ENCODE measurements at regions not wholly inside any gene's neighbourhood (a gene's known extent, or its start where the extent isn't known, plus 50 kb on each side); places are given as distances from the start of the nearest gene placed in this dataset.

GRCh38 chr7:98565103-98565502 is 52.0 kb upstream of the NPTX2 start:
- Histone ChIP-seq H3K36me3 (replicated peaks; ENCODE audit: control insufficient read depth, insufficient read depth, low read length) (no peaks in the 10 kb centered on the region), H3K27me3 (ENCODE audit: control insufficient read depth, insufficient read depth, low read length) (no peaks in the 10 kb centered on the region), H3K4me3 (ENCODE audit: insufficient read depth, low read depth, low read length) (no peak overlapping the region)
- no peak for DNase-seq

- no peaks in the 10 kb centered on the region for H3K27me3 ChIP-seq (ENCODE audit: control insufficient read depth, insufficient read depth, low read length)
- DNase-seq = no peak
These were observed 54.1 kb upstream of the NPTX2 start for GRCh38 chr7:98562871-98563495.

GRCh38 chr7:98562381-98562823 is 54.7 kb upstream of the NPTX2 start:
- no peaks in the 10 kb centered on the region for H3K27me3 ChIP-seq (ENCODE audit: control insufficient read depth, insufficient read depth, low read length)
- H3K4me3 ChIP-seq (ENCODE audit: insufficient read depth, low read depth, low read length) = no peak overlapping the region
- no peaks in the 10 kb centered on the region for H3K36me3 ChIP-seq (replicated peaks; ENCODE audit: control insufficient read depth, insufficient read depth, low read length)
- no peak for DNase-seq

More at GRCh38 chr7:98562871-98563495, 54.1 kb upstream of the NPTX2 start:
- no peak overlapping the region for H3K4me3 ChIP-seq (ENCODE audit: insufficient read depth, low read depth, low read length)
- no peaks in the 10 kb centered on the region for H3K36me3 ChIP-seq (replicated peaks; ENCODE audit: control insufficient read depth, insufficient read depth, low read length)

GRCh38 chr7:98559958-98560357 is 57.1 kb upstream of the NPTX2 start:
- peak; percentile 60 for DNase-seq
- Histone ChIP-seq H3K36me3 (replicated peaks; ENCODE audit: control insufficient read depth, insufficient read depth, low read length) (no peaks in the 10 kb centered on the region), H3K27me3 (ENCODE audit: control insufficient read depth, insufficient read depth, low read length) (no peaks in the 10 kb centered on the region), H3K4me3 (ENCODE audit: insufficient read depth, low read depth, low read length) (no peak overlapping the region)

GRCh38 chr7:98559219-98559618 is 57.9 kb upstream of the NPTX2 start:
- no peaks in the 10 kb centered on the region for H3K27me3 ChIP-seq (ENCODE audit: control insufficient read depth, insufficient read depth, low read length)
- no peak for DNase-seq
- no peaks in the 10 kb centered on the region for H3K36me3 ChIP-seq (replicated peaks; ENCODE audit: control insufficient read depth, insufficient read depth, low read length)
- no peak overlapping the region for H3K4me3 ChIP-seq (ENCODE audit: insufficient read depth, low read depth, low read length)

- Histone ChIP-seq H3K27me3 (ENCODE audit: control insufficient read depth, insufficient read depth, low read length) (no peaks in the 10 kb centered on the region), H3K36me3 (replicated peaks; ENCODE audit: control insufficient read depth, insufficient read depth, low read length) (no peaks in the 10 kb centered on the region), H3K4me3 (ENCODE audit: insufficient read depth, low read depth, low read length) (no peak overlapping the region)
- DNase-seq = no peak
These were observed 59.5 kb upstream of the NPTX2 start for GRCh38 chr7:98557538-98558031.

- DNase-seq = no peak
- H3K27me3 ChIP-seq (ENCODE audit: control insufficient read depth, insufficient read depth, low read length) = no peaks in the 10 kb centered on the region
- H3K4me3 ChIP-seq (ENCODE audit: insufficient read depth, low read depth, low read length) = no peak overlapping the region
- no peaks in the 10 kb centered on the region for H3K36me3 ChIP-seq (replicated peaks; ENCODE audit: control insufficient read depth, insufficient read depth, low read length)
These were observed 60.8 kb upstream of the NPTX2 start for GRCh38 chr7:98556288-98556687.

GRCh38 chr7:98555403-98555802 is 61.7 kb upstream of the NPTX2 start:
- no peak overlapping the region for H3K4me3 ChIP-seq (ENCODE audit: insufficient read depth, low read depth, low read length)
- H3K36me3 ChIP-seq (replicated peaks; ENCODE audit: control insufficient read depth, insufficient read depth, low read length) = no peaks in the 10 kb centered on the region
- no peaks in the 10 kb centered on the region for H3K27me3 ChIP-seq (ENCODE audit: control insufficient read depth, insufficient read depth, low read length)
- DNase-seq = no peak

GRCh38 chr7:98553666-98554065 is 63.4 kb upstream of the NPTX2 start:
- Histone ChIP-seq H3K27me3 (ENCODE audit: control insufficient read depth, insufficient read depth, low read length) (no peaks in the 10 kb centered on the region), H3K4me3 (ENCODE audit: insufficient read depth, low read depth, low read length) (no peak overlapping the region), H3K36me3 (replicated peaks; ENCODE audit: control insufficient read depth, insufficient read depth, low read length) (no peaks in the 10 kb centered on the region)
- DNase-seq = no peak

- Histone ChIP-seq H3K36me3 (replicated peaks; ENCODE audit: control insufficient read depth, insufficient read depth, low read length) (no peaks in the 10 kb centered on the region), H3K4me3 (ENCODE audit: insufficient read depth, low read depth, low read length) (no peak overlapping the region), H3K27me3 (ENCODE audit: control insufficient read depth, insufficient read depth, low read length) (no peaks in the 10 kb centered on the region; the same call in 1 of the 2 replicates)
- DNase-seq = no peak
These were observed 65.3 kb upstream of the NPTX2 start for GRCh38 chr7:98551611-98552273.

GRCh38 chr7:98548971-98549370 is 68.1 kb upstream of the NPTX2 start:
- Histone ChIP-seq H3K27me3 (ENCODE audit: control insufficient read depth, insufficient read depth, low read length) (peaks cover 1% of the 10 kb centered on the region), H3K36me3 (replicated peaks; ENCODE audit: control insufficient read depth, insufficient read depth, low read length) (no peaks in the 10 kb centered on the region), H3K4me3 (ENCODE audit: insufficient read depth, low read depth, low read length) (no peak overlapping the region)
- no peak for DNase-seq

GRCh38 chr7:98548370-98548769 is 68.7 kb upstream of the NPTX2 start:
- H3K4me3 ChIP-seq (ENCODE audit: insufficient read depth, low read depth, low read length) = no peak overlapping the region
- no peak for DNase-seq
- H3K27me3 ChIP-seq (ENCODE audit: control insufficient read depth, insufficient read depth, low read length) = peaks cover 1% of the 10 kb centered on the region
- H3K36me3 ChIP-seq (replicated peaks; ENCODE audit: control insufficient read depth, insufficient read depth, low read length) = no peaks in the 10 kb centered on the region

GRCh38 chr7:98541101-98541500 is 76.0 kb upstream of the NPTX2 start:
- DNase-seq = no peak
- Histone ChIP-seq H3K4me3 (ENCODE audit: insufficient read depth, low read depth, low read length) (no peak overlapping the region), H3K27me3 (ENCODE audit: control insufficient read depth, insufficient read depth, low read length) (peaks cover 1% of the 10 kb centered on the region; the same call in 1 of the 2 replicates), H3K36me3 (replicated peaks; ENCODE audit: control insufficient read depth, insufficient read depth, low read length) (no peaks in the 10 kb centered on the region)

GRCh38 chr7:98539865-98540264 is 77.2 kb upstream of the NPTX2 start:
- Histone ChIP-seq H3K36me3 (replicated peaks; ENCODE audit: control insufficient read depth, insufficient read depth, low read length) (no peaks in the 10 kb centered on the region), H3K4me3 (ENCODE audit: insufficient read depth, low read depth, low read length) (no peak overlapping the region), H3K27me3 (ENCODE audit: control insufficient read depth, insufficient read depth, low read length) (peaks cover under 1% of the 10 kb centered on the region; the same call in 1 of the 2 replicates)
- no peak for DNase-seq

GRCh38 chr7:98536803-98537202 is 80.3 kb upstream of the NPTX2 start:
- no peaks in the 10 kb centered on the region for H3K27me3 ChIP-seq (ENCODE audit: control insufficient read depth, insufficient read depth, low read length)
- H3K4me3 ChIP-seq (ENCODE audit: insufficient read depth, low read depth, low read length) = no peak overlapping the region
- no peak for DNase-seq

More at GRCh38 chr7:98536803-98537202, 80.3 kb upstream of the NPTX2 start:
- H3K36me3 ChIP-seq (replicated peaks; ENCODE audit: control insufficient read depth, insufficient read depth, low read length) = no peaks in the 10 kb centered on the region
